ENCODE measurements at regions not wholly inside any gene's neighbourhood (a gene's known extent, or its start where the extent isn't known, plus 50 kb on each side); places are given as distances from the start of the nearest gene placed in this dataset.

DNA sequence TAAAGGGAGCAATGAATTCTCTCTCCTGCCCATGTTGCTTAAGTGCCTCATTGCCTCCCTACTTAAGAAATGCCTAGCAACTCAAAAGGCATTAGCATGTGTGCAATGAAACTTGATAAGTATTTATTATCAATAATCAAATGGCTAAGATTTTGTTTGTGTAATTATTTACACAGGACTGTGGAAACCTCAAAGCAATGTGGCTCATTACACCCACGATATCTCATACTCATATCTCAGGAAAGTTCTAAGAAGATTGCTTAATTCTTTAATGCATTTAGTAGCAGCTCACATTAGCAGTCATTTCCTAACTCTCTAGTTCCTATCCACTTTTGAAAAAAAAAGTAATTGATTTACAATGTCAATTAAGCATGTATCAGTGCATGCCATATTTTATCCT lies 253.3 kb downstream of the DUSP10 start:
- no peak overlapping the region for H3K27ac ChIP-seq (ENCODE audit: low read depth, low read length)
- no peaks in the 10 kb centered on the region for H3K4me1 ChIP-seq (ENCODE audit: control insufficient read depth, insufficient read depth, low read length)
- 74 to 88% methylated on average over 1 of the region's 1 CpG for WGBS, 2 experiments (ENCODE audit: insufficient coverage in 1 of 2, insufficient read length in 1 of 2)
- no peaks in the 10 kb centered on the region for H3K27me3 Mint-ChIP-seq (ENCODE audit: insufficient read depth)
- no peak overlapping the region for H3K9ac ChIP-seq (ENCODE audit: extremely low read depth, low read length, poor library complexity, severe bottlenecking)
- H3K36me3 Mint-ChIP-seq (ENCODE audit: low read depth): peaks cover 15% of the 10 kb centered on the region
- H3K36me3 ChIP-seq (ENCODE audit: control insufficient read depth, insufficient read depth, low read length): no peaks in the 10 kb centered on the region
- no peak overlapping the region for H3K4me3 Mint-ChIP-seq
- H3K9me3 Mint-ChIP-seq: peaks cover 12% of the 10 kb centered on the region
- H3K4me1 Mint-ChIP-seq: no peaks in the 10 kb centered on the region
- H3K27ac Mint-ChIP-seq: no peak overlapping the region
- no peak for DNase-seq
- no peak overlapping the region for H3K4me3 ChIP-seq (ENCODE audit: low read length)
- no peaks in the 10 kb centered on the region for H3K27me3 ChIP-seq (ENCODE audit: control insufficient read depth, insufficient read depth, low read length, poor library complexity, severe bottlenecking)
- TF ChIP-seq, protein P1, sequence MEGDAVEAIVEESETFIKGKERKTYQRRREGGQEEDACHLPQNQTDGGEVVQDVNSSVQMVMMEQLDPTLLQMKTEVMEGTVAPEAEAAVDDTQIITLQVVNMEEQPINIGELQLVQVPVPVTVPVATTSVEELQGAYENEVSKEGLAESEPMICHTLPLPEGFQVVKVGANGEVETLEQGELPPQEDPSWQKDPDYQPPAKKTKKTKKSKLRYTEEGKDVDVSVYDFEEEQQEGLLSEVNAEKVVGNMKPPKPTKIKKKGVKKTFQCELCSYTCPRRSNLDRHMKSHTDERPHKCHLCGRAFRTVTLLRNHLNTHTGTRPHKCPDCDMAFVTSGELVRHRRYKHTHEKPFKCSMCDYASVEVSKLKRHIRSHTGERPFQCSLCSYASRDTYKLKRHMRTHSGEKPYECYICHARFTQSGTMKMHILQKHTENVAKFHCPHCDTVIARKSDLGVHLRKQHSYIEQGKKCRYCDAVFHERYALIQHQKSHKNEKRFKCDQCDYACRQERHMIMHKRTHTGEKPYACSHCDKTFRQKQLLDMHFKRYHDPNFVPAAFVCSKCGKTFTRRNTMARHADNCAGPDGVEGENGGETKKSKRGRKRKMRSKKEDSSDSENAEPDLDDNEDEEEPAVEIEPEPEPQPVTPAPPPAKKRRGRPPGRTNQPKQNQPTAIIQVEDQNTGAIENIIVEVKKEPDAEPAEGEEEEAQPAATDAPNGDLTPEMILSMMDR (conservative IDR thresholded peaks at IDR 0.05): no peak
- peaks cover 19% of the 10 kb centered on the region for H3K9me3 ChIP-seq (ENCODE audit: control insufficient read depth, low read length)

DNA sequence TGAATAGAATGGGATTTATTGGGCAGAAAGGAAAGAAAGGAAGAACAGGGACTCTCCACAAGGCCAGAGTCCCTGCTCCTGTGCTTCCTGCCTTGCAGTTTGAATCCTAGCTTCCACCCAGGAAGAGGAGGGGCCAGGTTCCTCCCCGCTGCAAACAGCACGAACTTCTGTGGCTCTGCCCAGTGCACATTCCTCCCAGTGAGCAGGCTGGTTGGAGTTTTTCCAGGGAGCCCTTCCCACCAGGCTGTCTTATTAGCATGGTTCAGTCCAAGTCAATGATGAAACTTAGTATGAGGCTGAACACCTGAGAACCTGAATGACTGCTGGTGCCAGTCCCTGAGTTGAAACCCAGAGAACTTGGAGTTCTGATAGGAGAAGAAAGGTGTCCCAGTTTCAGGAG lies 247.2 kb downstream of the DUSP10 start:
- WGBS, 2 experiments (ENCODE audit: insufficient coverage in 1 of 2, insufficient read length in 1 of 2): 90% methylated on average over 2 of the region's 2 CpGs; no CpG with 5 or more reads in 1 of the 2 experiments
- no peak overlapping the region for H3K4me3 ChIP-seq (ENCODE audit: low read length)
- Mint-ChIP-seq H3K4me3 (no peak overlapping the region), H3K27ac (no peak overlapping the region), H3K36me3 (ENCODE audit: low read depth) (peaks cover 18% of the 10 kb centered on the region), H3K4me1 (no peaks in the 10 kb centered on the region), H3K27me3 (ENCODE audit: insufficient read depth) (no peaks in the 10 kb centered on the region), H3K9me3 (peaks cover 12% of the 10 kb centered on the region)
- no peak overlapping the region for H3K27ac ChIP-seq (ENCODE audit: low read depth, low read length)
- TF ChIP-seq, protein P1 (conservative IDR thresholded peaks at IDR 0.05): no peak
- H3K27me3 ChIP-seq (ENCODE audit: control insufficient read depth, insufficient read depth, low read length, poor library complexity, severe bottlenecking): no peaks in the 10 kb centered on the region
- H3K4me1 ChIP-seq (ENCODE audit: control insufficient read depth, insufficient read depth, low read length): no peaks in the 10 kb centered on the region
- no peak overlapping the region for H3K9ac ChIP-seq (ENCODE audit: extremely low read depth, low read length, poor library complexity, severe bottlenecking)
- peaks cover 19% of the 10 kb centered on the region for H3K9me3 ChIP-seq (ENCODE audit: control insufficient read depth, low read length)
- no peaks in the 10 kb centered on the region for H3K36me3 ChIP-seq (ENCODE audit: control insufficient read depth, insufficient read depth, low read length)
- DNase-seq: no peak

DNA sequence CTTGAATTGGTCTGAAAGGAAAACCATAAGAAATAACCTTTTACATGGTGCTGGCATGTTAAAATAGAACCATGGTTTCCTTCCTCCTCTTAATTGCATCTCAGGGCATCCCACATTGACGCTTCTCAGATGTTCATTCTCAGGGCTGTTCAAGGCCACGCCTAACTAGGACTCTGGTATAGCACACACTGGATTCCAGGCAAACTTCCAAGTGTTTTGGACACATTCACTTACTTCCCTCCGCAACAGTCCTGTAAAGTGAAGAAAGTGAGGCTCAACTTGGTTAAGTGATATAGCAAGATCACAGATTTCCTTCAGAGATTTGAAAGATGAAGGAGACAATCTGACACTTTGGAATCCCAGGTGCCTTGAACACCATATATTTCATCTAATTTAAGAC lies 244.8 kb downstream of the DUSP10 start:
- peaks cover 11% of the 10 kb centered on the region for H3K36me3 Mint-ChIP-seq (ENCODE audit: low read depth)
- Histone ChIP-seq H3K4me3 (ENCODE audit: low read length) (no peak overlapping the region), H3K9me3 (ENCODE audit: control insufficient read depth, low read length) (peaks cover 16% of the 10 kb centered on the region), H3K27me3 (ENCODE audit: control insufficient read depth, insufficient read depth, low read length, poor library complexity, severe bottlenecking) (no peaks in the 10 kb centered on the region), H3K27ac (ENCODE audit: low read depth, low read length) (no peak overlapping the region), H3K36me3 (ENCODE audit: control insufficient read depth, insufficient read depth, low read length) (no peaks in the 10 kb centered on the region), H3K4me1 (ENCODE audit: control insufficient read depth, insufficient read depth, low read length) (no peaks in the 10 kb centered on the region), H3K9ac (ENCODE audit: extremely low read depth, low read length, poor library complexity, severe bottlenecking) (no peak overlapping the region)
- WGBS, 2 experiments (ENCODE audit: insufficient coverage in 1 of 2, insufficient read length in 1 of 2): 80 to 99% methylated on average over 1 to 3 of the region's 3 CpGs
- H3K4me1 Mint-ChIP-seq: no peaks in the 10 kb centered on the region
- no peak for DNase-seq
- H3K4me3 Mint-ChIP-seq: no peak overlapping the region
- TF ChIP-seq, protein P1 (conservative IDR thresholded peaks at IDR 0.05): no peak
- H3K27ac Mint-ChIP-seq: no peak overlapping the region
- no peaks in the 10 kb centered on the region for H3K27me3 Mint-ChIP-seq (ENCODE audit: insufficient read depth)
- H3K9me3 Mint-ChIP-seq: peaks cover 9% of the 10 kb centered on the region
